GM19023 (cell line): ENCODE measurements at regions not wholly inside any gene's neighbourhood (a gene's known extent, or its start where the extent isn't known, plus 50 kb on each side); places are given as distances from the start of the nearest gene placed in this dataset.

Experiments used
- ATAC-seq: cut with Tn5 transposase; IDR thresholded peaks from one replicate; pipeline ENCODE4 v1.9.1; 2021; ENCODE audit warnings: mild to moderate bottlenecking, moderate library complexity; ENCODE audit not compliant: unreplicated experiment

- ATAC-seq: no peak
These were observed 104.1 kb downstream of the CNTN3 start for GRCh38 chr3:74510261-74510818.

- ATAC-seq: no peak
These were observed 106.8 kb downstream of the CNTN3 start for GRCh38 chr3:74507691-74508090.

DNA sequence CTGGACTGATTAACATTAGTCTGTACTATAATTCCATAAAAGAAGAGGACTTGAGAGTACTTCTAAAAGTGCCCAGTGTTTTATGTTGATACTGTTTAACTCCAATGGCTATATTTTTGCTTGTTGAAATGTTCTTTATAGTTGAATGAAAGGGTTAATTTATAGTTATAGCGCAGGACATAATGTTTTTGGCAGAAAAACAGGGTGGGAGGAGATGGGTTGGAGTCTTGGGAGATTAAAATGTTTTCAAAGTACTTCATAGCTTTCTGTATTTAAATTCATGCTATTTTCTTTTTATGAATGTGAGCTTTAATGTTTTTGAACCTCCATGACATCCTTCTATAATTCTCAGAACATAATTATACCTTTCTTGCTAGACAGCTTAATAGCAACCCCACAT, 108.2 kb downstream of the CNTN3 start:
- ATAC-seq: no peak

- ATAC-seq: no peak
These were observed 113.5 kb downstream of the CNTN3 start for GRCh38 chr3:74501007-74501406.

- ATAC-seq: no peak
These were observed 114.2 kb downstream of the CNTN3 start for GRCh38 chr3:74500257-74500656.

DNA sequence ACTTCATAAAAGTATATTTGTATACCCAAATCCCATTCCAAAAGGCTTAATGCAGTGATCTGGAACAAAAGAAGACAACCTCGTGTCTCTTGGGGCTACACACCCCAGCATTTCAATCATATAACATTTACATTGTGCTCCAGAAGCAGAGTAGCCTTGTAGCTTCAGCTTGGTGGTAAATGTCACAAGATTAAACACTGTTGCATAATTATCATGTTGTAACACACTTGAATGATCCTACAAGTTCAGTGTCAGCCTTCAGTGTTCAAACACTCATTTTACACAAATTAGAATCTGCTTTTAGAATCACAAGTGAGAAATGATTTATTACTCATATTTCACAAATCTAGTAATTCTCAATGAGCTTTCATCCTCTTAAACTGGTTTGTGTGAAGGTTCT, 122.6 kb downstream of the CNTN3 start:
- no peak for ATAC-seq

- ATAC-seq: no peak
These were observed 125.2 kb downstream of the CNTN3 start for GRCh38 chr3:74489050-74489792.

DNA sequence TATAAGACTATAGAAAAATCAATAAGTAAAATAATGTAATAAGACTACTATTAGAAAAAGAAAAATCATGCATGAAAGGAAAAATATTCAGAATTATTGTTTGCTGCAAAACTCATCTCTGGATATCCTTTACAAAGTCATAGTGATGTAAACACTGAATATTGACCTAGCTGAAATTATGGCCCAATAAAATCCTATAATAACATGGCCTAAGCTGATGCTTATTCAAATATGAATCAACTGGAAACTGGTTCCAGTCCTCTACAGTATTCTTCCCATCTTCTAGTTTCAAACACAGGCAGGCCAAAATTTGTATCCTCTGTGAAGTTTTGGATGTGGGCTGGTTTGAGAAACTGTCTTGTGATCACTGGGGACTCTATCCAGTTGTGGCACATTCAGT, 134.5 kb downstream of the CNTN3 start:
- no peak for ATAC-seq

GRCh38 chr3:74470313-74470712, 144.1 kb downstream of the CNTN3 start:
- no peak for ATAC-seq

GRCh38 chr3:74469713-74470112, 144.7 kb downstream of the CNTN3 start:
- no peak for ATAC-seq

DNA sequence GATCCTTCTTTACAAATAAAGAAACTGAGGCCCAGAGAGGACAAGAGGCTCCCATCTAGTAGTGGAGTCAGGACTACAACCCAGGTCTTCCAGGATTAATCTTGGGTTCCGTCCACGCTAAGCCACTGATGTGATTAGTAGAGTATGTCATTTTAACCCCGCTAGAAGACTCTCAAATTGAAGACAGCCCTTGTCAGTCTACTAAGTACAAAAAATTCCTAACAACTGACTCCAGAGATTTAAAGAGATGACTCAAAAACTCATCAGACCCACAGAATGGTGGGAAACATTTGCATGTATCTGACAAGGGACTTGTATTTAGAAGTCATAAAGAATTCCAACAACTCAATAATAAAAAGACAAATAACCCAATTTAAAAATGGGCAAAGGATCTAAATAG, 145.3 kb downstream of the CNTN3 start:
- no peak for ATAC-seq

GRCh38 chr3:74465715-74466410, 148.6 kb downstream of the CNTN3 start:
- ATAC-seq: no peak

- no peak for ATAC-seq
These were observed 150.9 kb downstream of the CNTN3 start for GRCh38 chr3:74463515-74463914.

GRCh38 chr3:74456166-74456565, 158.3 kb downstream of the CNTN3 start:
- no peak for ATAC-seq

- no peak for ATAC-seq
These were observed 167.2 kb downstream of the CNTN3 start for GRCh38 chr3:74447221-74447620.

- ATAC-seq: no peak
These were observed 168.9 kb downstream of the CNTN3 start for GRCh38 chr3:74445541-74445940.

GRCh38 chr3:74443102-74443501, 171.4 kb downstream of the CNTN3 start:
- no peak for ATAC-seq

DNA sequence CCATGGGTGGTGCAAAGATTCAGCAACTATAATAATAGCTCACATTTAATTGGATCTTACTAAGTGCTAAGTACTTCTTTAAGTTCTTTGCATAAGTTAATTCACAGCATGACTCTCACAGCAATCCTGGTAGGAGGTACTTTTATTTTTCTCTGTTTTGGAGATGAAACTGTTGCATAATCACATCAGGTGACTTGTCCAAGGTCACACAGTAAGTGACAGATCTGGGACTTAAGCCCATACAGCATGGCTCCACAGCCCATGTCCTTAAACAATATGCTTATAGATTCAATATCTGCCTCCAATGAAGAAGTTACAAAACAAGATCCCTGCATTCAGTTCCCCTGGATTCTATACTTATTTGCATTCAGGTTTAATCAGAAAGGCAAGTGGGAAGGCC, 171.8 kb downstream of the CNTN3 start:
- ATAC-seq: no peak

DNA sequence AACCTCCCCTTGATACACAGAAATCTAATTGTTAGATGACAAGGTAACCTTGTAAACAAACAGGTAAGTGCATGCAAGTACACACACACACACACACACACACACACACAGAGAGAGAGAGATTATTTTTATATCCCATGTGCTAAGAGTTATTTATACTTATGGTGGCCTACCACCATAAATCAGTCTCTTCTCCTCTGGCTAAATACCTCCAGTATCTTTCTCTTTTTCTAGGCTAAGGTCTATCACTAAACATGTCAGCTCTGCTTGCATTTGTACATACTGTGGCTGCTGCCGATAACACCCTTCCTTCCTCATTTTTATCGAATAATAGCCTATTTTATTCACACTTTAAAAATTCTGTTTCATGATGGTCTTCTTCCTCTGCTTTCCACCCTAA, 172.4 kb downstream of the CNTN3 start:
- no peak for ATAC-seq

GRCh38 chr3:74436184-74436583, 178.3 kb downstream of the CNTN3 start:
- ATAC-seq: no peak

GRCh38 chr3:74435631-74436030, 178.8 kb downstream of the CNTN3 start:
- no peak for ATAC-seq

DNA sequence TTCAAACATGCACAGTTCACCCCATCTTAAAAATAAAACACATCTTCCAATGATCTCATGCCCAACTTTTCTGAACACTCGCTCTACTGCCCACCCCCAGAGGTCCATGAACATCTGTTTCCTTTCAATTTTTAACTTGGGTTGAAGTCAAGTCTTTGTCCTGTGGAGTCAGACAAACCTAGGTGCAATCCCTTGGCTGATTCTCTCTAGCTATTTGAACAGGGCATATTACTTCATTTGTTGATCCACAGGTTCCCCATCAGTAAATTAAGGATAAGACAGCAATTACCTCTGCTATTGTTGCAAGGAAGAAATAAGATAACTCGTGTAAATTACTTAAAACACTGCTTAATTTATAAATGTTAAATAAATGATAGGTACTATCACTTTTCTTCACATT, 180.1 kb downstream of the CNTN3 start:
- no peak for ATAC-seq
